ENCODE measurements at regions not wholly inside any gene's neighbourhood (a gene's known extent, or its start where the extent isn't known, plus 50 kb on each side); places are given as distances from the start of the nearest gene placed in this dataset.

DNA sequence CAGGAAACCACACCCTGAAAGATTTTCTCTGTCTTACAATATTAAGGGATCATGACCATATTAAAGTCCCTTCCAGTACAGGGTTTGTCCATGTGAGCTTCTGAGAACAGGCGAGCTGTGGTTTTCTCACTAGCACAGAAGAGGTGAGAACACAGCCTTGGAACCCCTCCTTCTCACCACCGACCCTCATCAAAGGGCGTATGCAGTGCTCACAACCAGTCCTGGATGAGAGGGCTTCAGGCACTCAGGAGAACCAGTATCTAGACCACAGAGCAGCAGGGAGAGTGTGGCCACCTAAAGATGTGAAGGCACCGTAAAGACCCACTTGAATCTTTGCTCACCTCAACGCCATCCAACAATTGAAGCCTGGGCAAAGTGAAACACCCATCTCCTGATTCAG, 397.0 kb downstream of the ETS1 start:
- DNase-seq (ENCODE audit: low spot score): no peak

GRCh38 chr11:128189823-128190222, 397.5 kb downstream of the ETS1 start:
- no peak for DNase-seq (ENCODE audit: low spot score)

GRCh38 chr11:128188346-128189004, 398.9 kb downstream of the ETS1 start:
- DNase-seq (ENCODE audit: low spot score): no peak

- DNase-seq (ENCODE audit: low spot score): no peak
Observed at GRCh38 chr11:128187835-128188234, 399.5 kb downstream of the ETS1 start.

GRCh38 chr11:128187377-128187776, 400.0 kb downstream of the ETS1 start:
- no peak for DNase-seq (ENCODE audit: low spot score)

GRCh38 chr11:128184981-128185380, 402.4 kb downstream of the ETS1 start:
- no peak for DNase-seq (ENCODE audit: low spot score)

DNA sequence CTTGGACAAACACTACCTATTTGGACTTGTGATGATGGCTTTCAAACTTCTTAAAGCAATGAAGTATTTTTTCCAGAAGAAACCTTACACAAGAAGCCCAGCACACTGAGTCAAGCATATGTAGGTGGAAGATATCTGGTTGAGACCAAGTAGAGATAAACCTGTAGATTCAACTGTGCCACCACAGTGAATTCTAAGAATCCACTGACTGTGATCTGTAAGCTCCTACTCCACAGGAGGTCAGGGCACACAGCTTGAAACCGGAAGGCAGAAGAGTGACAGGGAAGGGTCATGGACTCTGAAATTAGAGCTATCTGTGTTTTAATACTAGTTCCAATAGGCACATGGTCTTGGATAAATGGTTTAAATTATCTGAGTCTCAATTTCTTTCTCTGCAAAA, 404.5 kb downstream of the ETS1 start:
- DNase-seq (ENCODE audit: low spot score): no peak

DNA sequence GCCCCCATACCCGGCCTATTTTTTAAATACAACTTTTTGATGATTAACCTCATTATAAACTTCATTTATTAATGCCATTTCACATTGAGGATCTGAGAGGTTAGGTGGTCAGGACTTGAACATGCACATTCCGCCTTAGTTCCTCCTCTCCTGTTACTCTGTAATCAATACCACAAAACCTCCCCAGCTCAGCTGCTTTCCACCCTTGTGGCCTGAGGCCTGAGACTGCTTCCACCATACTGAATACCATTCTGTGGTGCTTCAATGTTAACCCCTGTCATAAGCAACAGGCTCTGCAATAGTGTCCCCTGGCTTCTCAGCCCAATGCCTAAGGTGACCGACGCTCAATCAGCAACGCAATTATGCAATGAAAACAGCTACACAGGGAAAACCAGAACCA, 405.4 kb downstream of the ETS1 start:
- DNase-seq (ENCODE audit: low spot score): no peak

DNA sequence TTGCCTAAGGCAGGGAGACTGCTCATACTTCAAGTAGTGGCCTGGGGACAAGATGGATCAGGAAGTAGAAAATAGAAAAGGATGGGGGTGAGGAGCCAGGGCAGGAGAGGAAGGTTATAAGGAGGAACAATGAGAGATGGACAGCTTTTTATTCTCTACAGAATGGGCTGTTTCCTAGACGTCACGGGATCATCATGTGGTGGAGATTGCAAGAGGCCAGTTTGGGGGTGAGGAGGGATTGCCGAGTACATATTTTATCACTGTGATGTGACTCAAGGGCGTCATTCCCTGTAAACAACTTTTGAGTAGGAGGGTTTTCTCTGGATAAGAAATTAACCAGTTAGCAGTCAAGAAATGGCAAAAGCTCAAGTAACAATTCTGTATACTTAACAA, 406.3 kb downstream of the ETS1 start:
- DNase-seq (ENCODE audit: low spot score): no peak

DNA sequence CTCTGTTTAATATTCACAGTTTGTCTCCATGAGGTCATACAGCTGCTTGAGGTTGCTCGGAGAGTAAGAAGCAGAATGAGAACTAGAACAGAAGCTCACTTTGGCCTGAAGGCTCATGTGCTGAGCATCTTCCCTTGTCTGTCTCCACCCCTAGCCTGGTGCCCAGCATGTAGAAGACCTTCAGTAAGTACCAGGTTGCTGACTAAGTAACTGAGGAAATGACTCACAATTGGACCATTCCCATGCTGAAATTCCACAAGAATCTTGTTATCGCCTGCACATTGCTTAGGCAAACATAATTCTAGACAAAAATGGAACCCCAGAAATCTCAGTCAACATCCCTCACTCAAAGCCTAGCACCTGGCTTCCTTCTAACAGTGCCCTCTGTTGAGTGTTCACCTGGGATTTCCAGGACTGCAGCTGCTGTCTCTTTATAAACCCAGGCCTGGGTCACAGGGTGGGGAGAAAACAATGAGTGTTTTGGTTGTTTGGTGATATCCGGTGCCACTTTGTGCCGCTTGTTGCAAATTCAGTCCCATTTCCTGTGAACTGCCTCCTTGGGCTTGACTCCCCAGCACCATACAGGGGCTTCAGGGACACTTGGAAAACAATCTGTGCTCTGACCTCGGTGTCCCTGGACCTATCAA, 406.8 kb downstream of the ETS1 start:
- DNase-seq (ENCODE audit: low spot score): no peak

DNA sequence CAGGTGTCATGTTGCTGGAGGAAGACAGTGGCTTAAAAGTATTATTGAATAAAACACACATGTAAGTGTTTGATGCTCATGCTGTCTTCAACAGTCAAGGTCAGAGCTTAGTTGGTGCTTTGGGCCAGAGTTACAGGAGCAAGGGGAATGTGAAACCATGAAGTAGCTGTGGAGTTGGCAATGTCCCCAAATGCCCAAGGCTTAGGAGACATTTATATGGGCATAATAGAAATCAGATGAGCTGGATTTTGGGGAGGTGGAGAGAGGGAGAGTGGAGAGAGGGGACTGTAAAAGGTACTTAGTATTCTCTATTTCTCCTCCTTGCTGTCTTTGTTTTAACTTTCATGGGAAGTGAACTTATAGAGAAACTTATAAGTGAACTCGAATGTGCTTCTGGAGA, 407.8 kb downstream of the ETS1 start:
- DNase-seq (ENCODE audit: low spot score): no peak

DNA sequence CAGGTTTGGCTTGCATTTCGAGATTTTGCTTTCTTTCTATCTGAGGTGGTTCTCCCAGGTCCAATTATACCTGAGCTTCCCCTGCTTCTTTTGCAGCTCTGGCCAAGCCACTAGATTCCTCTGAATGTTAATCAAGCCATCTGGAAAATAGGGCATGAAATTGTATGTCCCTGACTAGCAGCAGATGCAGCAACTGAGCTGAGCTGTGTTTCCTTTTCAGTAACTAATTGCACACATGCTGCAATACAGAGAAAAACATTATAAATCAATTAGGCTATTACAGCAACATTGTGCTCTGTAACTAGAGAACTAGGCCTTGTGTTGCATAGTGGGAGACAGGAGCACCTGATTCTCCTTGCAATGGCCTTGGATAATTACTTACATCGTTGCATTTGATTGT, 408.3 kb downstream of the ETS1 start:
- no peak for DNase-seq (ENCODE audit: low spot score)

DNA sequence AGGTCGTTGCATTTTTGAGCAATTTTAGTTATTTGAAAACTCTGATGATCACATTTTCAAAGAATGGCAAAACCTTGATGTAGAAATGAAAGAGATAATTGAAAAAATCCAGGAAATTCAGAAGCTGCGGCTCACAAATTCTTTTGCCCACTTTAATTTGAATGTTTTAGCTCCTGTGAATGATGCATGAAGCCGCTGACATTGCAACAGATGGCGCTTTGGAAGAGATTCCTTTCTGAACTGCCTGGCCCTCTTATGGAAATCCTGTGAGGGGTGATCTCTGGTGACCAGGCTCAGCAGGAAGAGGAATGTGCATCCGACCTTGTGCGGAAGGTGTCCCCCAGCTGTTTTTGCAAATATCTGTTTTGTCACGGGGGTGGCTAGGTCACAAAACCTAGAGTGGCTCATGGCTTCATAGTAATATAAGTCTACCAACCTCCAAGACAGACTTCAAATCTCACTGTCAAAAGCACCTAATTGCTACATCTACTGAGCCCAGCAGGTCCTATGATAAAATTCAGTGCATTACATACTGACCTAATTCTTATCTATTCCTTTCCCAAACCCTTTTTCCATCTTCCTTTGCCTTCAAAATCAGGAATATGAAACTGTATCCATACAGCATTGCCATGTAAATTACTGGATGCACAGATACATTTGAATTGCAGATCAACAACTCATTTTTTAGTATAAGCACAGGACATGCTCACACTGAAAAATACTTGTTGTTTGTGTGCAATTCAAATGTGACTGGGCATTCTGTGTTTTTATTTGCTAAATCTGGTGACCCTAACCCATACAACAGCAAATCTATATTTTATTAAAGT, 412.7 kb downstream of the ETS1 start:
- no peak for DNase-seq (ENCODE audit: low spot score)

DNA sequence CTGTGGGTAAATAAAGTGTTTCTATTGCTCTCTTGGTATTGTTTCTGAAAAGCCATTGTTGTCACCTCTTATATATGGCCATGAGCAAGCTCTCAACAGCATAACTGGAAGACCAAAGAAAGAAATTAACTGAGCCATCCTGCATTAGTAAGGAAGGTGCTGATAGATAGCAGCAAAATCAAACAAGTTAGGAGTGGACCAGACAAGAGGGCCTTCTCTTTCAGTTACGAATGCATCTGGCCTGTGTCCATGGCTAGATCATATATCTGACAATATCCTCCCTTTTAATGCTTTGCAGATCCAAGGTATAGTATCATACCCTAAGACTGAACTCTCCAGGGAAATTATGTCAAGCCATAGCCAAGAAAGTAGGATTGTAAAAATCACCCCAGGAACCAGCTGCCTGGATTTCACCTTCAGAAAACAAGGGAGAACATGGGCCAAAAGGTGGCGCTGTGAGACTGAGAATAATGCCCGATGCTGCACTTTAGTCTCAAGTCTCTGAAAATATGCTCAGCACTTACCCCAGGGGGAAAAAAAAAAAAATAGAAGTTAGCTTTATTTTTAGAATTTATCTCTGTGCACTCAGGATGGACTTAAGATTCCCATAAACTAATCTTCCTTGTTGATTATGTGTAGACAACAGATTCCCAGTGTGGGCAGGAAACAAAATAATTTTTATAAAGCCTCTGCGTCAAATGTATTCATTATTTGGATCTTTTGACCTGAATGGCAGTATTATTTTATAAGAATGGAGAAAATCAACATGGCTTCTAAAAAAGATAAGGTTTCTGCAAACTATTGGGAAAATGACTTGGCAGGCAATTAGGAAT, 415.1 kb downstream of the ETS1 start:
- DNase-seq (ENCODE audit: low spot score): peak; percentile 74

DNA sequence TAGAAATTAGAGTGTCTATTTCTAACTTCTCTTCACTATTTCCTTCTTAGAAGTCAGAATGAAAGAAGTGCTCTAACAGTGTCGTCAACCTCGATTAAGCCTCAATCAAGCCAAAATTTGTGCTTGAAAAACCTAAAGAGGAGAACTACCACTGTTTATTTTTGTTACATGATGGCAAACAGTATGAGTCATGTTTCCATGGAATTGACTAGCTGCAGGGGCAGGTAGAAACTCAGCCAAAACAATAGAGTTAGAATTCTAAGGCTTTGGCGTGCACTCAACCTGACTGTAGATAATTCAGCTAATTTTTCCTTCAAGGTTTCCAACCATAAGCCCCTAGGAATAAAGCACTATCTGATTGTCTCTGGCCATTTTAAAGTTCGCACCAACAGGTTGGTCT, 415.9 kb downstream of the ETS1 start:
- no peak for DNase-seq (ENCODE audit: low spot score)

- no peak for DNase-seq (ENCODE audit: low spot score)
Observed at GRCh38 chr11:128165572-128165971, 421.8 kb downstream of the ETS1 start.

GRCh38 chr11:128164080-128164741, 423.1 kb downstream of the ETS1 start:
- no peak for DNase-seq (ENCODE audit: low spot score)

GRCh38 chr11:128161994-128162393, 425.4 kb downstream of the ETS1 start:
- no peak for DNase-seq (ENCODE audit: low spot score)

GRCh38 chr11:128161436-128161835, 425.9 kb downstream of the ETS1 start:
- DNase-seq (ENCODE audit: low spot score): no peak

DNA sequence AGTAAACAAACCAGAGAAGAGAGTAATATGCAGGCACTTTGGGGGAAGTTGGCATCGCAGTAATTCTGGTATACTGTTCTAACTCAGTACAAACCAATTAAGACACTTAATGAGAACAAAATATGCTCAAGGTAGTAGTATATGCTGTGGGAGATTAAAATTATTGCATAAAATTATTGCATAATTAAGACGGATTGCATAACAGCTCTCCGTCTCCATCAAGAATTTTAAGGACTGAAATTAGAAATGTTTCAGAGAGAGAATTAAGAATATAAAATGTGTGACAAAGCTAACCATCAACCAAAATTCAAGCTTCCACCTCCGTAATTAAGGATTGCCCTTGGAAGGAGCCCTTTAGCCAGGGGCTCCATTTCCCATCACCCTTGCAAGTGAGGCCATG, 428.5 kb downstream of the ETS1 start:
- DNase-seq (ENCODE audit: low spot score): no peak

GRCh38 chr11:128157423-128158298, 429.7 kb downstream of the ETS1 start:
- DNase-seq (ENCODE audit: low spot score): peak; percentile 73

Data from LoVo (cell line).